IPS-18a (cell line): ENCODE measurements at regions not wholly inside any gene's neighbourhood (a gene's known extent, or its start where the extent isn't known, plus 50 kb on each side); places are given as distances from the start of the nearest gene placed in this dataset.
A peak's percentile ranks its signal among the peaks of the same experiment; 100 is the strongest.

Source experiments
- H3K27ac ChIP-seq: one replicate; pipeline ENCODE4 v1.5.1; 2013; ENCODE audit warnings: low read length
- H3K27me3 ChIP-seq: one replicate; pipeline ENCODE4 v1.6.1; 2013; ENCODE audit warnings: mild to moderate bottlenecking, low read length; ENCODE audit not compliant: control insufficient read depth, insufficient read depth
- H3K36me3 ChIP-seq: one replicate; pipeline ENCODE4 v1.6.1; 2013; ENCODE audit warnings: low read depth, low read length; ENCODE audit not compliant: control insufficient read depth
- H3K4me1 ChIP-seq: one replicate; pipeline ENCODE4 v1.6.1; 2013; ENCODE audit warnings: low read depth, low read length; ENCODE audit not compliant: control insufficient read depth
- H3K4me3 ChIP-seq: one replicate; pipeline ENCODE4 v1.5.1; 2013; ENCODE audit warnings: low read length
- H3K9ac ChIP-seq: one replicate; pipeline ENCODE4 v1.6.1; 2013; ENCODE audit warnings: mild to moderate bottlenecking, low read length, moderate library complexity
- H3K9me3 ChIP-seq: one replicate; pipeline ENCODE4 v1.6.1; 2013; ENCODE audit warnings: low read depth, low read length; ENCODE audit not compliant: control insufficient read depth

DNA sequence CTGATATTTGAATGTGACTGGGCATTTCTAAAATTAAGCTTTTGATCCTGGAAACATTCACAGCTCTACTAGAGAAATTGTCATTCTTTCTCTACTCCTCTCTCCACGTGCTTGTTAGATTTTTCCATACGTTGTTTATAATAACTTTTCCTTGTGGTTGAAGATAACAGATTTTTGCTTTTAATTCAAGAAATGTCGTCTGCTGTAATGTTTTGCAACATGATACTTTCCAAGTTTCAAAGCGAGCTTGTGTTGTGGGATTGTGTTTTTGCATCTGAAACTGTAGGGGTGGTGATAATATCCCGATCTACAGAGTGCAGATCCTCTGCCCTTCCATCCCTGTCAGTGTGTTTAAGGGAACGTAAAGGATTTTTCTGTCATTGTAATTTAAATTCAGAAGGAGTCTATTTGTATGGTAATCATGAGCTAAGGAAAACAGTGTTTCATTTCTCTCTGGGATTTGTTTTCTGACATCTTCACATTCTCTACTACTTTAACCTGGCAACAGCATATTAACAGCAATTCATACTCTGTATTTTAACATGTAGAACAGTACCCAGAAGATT is 321.4 kb downstream of the FAT3 start:
- Histone ChIP-seq H3K27ac (no peak overlapping the region), H3K36me3 (no peaks in the 10 kb centered on the region), H3K4me3 (peak overlapping the region; percentile 13), H3K27me3 (no peaks in the 10 kb centered on the region), H3K9ac (no peak overlapping the region), H3K4me1 (peaks cover 48% of the 10 kb centered on the region), H3K9me3 (no peaks in the 10 kb centered on the region)

DNA sequence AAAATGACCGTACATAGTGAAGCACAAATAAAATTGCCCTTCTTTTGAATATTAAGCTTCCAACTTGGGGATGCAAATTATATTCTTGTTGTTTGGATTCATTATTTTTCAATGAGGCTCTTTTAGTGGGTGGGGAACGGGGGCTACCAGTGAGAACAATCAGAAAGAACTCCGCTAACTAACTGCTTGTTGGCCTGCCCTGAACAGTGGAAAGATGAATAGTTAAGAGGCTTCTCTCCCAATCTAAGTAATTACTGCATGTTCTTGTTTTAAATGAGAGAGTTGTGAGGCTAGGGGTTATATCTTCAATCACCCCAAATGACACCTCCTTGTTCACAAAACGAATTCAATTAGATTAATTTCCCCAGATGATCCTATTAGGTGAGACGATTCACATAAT is 322.0 kb downstream of the FAT3 start:
- Histone ChIP-seq H3K4me1 (peaks cover 54% of the 10 kb centered on the region), H3K36me3 (no peaks in the 10 kb centered on the region), H3K9me3 (no peaks in the 10 kb centered on the region), H3K27ac (no peak overlapping the region), H3K27me3 (no peaks in the 10 kb centered on the region), H3K4me3 (no peak overlapping the region), H3K9ac (no peak overlapping the region)

DNA sequence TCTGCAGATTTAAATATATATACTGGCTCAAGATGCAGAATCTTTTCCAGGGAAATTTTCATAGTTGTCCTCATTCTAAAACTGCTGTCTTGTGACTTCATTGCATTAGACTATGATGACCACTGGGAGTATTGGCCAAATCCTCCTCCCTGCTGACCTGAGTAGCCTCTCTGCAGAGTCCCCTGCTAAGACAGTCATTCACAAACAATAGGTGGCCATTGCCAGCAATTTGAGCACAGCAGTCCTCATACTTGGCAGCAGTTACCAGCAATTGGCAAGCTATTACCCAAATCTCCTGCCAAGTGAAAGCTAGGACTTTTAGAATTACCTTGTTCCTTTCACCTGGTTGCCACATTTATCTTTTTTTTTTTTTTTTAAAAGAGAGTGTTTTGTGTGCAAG is 325.8 kb downstream of the FAT3 start:
- H3K4me1 ChIP-seq = peaks cover 51% of the 10 kb centered on the region
- H3K9ac ChIP-seq = no peak overlapping the region
- no peaks in the 10 kb centered on the region for H3K27me3 ChIP-seq
- peak overlapping the region; percentile 14 for H3K4me3 ChIP-seq
- no peaks in the 10 kb centered on the region for H3K36me3 ChIP-seq
- no peaks in the 10 kb centered on the region for H3K9me3 ChIP-seq
- H3K27ac ChIP-seq = no peak overlapping the region

DNA sequence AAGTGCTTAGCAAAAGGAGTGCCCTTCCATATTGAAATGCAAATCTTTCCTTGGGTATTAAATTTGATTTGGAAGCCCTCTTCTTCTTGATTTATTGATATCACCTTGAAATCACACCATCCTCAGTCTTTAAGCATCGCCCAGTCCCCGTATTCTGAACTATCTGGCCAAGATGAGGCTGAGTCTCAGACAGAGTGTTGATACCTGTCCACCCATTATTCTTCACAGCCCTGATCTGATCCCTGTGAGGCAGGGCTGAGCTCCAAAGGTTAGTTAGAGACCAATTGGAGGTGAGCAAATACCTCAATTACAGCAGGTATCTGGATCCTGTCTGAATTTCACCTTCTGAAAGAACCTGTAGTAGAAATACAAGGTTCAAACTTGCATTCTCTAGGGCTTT is 326.3 kb downstream of the FAT3 start:
- peak overlapping the region; percentile 14 for H3K4me3 ChIP-seq
- H3K36me3 ChIP-seq = no peaks in the 10 kb centered on the region
- no peaks in the 10 kb centered on the region for H3K9me3 ChIP-seq
- no peak overlapping the region for H3K9ac ChIP-seq
- H3K27ac ChIP-seq = no peak overlapping the region
- peaks cover 46% of the 10 kb centered on the region for H3K4me1 ChIP-seq
- H3K27me3 ChIP-seq = no peaks in the 10 kb centered on the region

DNA sequence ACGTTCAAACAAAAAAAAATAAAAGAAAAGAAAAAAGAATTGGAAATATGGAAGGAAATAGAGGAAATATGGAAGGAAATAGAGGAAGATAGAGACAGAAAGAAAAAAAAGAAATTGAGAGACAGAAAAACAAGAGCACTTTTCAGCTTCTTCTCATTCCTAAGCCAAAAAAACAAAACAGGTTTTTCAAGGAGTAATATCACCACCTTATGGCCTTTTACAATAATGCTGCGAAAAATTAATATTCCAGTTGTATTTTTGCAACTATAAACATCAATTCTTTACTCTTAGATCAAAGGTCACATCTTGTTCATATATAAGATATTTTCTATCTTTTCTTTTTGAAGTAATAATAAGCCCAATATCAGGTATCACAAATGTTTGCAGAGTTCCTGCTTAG is 328.3 kb downstream of the FAT3 start:
- Histone ChIP-seq H3K4me1 (peaks cover 35% of the 10 kb centered on the region), H3K36me3 (no peaks in the 10 kb centered on the region), H3K9ac (no peak overlapping the region), H3K4me3 (no peak overlapping the region), H3K27ac (no peak overlapping the region), H3K27me3 (no peaks in the 10 kb centered on the region), H3K9me3 (no peaks in the 10 kb centered on the region)

DNA sequence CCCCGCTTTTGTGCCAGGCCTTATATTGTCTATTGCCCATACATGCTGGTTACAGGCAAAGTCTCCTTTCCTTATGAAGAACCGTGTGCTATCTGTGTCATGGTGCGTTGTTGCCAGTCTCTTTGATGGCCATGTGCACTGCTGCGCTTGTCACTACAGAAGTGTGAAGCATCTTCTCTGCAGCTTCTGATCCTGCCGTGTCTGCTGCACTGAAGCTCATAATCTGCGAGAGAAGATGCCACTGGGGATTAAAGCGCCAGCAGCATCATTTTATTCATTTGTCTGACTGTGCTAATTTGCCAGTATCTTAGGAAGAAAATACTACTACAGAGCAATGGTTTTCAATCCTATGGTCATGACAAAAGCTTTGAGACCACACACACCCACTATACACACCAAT is 330.1 kb downstream of the FAT3 start:
- H3K36me3 ChIP-seq = no peaks in the 10 kb centered on the region
- peaks cover 24% of the 10 kb centered on the region for H3K4me1 ChIP-seq
- H3K27me3 ChIP-seq = no peaks in the 10 kb centered on the region
- H3K9me3 ChIP-seq = no peaks in the 10 kb centered on the region
- no peak overlapping the region for H3K4me3 ChIP-seq
- no peak overlapping the region for H3K27ac ChIP-seq
- H3K9ac ChIP-seq = no peak overlapping the region

DNA sequence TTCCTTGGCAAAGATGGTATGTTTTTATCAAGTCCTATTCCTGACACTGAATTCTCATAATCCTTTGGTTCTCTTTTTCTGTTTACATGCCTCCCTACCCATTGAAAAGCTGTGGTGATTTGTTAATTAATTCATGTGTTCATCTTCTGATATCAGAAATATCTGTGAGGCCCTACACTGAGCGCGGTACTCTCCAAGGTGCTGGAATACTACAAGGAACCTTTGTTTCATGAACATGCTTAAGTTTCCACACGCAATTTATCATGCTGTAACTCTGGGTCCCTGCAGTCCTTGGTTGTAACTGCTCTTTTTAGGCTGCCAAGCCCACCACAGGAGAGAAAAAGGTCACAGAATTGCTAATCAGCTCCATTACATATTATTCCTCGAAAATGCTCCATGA is 331.8 kb downstream of the FAT3 start:
- Histone ChIP-seq H3K9ac (no peak overlapping the region), H3K36me3 (no peaks in the 10 kb centered on the region), H3K4me3 (no peak overlapping the region), H3K27me3 (no peaks in the 10 kb centered on the region), H3K4me1 (peaks cover 7% of the 10 kb centered on the region), H3K27ac (no peak overlapping the region), H3K9me3 (no peaks in the 10 kb centered on the region)

DNA sequence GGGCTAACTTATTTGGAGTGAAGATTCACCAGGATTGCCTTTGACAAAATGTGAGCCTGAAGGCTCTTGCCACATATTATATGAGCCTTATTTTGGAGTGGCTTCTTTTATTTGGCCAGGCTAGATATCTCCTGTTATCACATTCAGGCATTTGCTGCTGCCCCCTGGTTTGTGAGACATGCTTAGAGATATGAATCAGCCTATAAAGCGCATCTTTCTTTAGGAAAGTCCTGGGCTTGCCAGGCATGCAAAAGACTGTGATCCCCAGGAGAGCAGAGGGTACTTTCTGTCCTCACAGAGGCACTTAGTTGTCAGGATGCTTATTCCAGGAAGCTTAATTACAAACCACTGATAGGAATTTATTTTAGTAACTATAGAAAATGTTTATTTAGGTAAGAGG is 333.3 kb downstream of the FAT3 start:
- Histone ChIP-seq H3K4me3 (no peak overlapping the region), H3K4me1 (no peaks in the 10 kb centered on the region), H3K9ac (no peak overlapping the region), H3K27ac (no peak overlapping the region), H3K36me3 (no peaks in the 10 kb centered on the region), H3K9me3 (no peaks in the 10 kb centered on the region), H3K27me3 (no peaks in the 10 kb centered on the region)

DNA sequence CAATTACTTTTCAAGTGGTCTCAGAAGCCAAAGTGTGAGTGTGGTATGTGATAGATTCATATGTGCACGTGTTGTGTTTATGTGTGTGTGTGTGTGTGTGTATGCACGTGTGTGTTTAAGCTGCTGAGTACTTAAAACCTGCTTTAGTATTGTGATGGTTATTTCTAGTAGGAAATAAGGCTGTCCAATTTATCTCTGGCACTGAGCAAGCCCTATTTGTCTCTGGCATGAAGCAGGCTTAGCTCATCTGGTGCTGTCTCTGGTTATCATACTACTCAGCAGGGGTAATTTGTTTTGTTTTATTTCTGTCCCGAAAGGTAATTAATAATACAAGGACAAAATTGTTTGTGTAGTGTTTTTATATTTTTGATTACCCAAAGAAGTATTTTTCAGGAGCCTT is 333.7 kb downstream of the FAT3 start:
- no peak overlapping the region for H3K27ac ChIP-seq
- H3K9me3 ChIP-seq = no peaks in the 10 kb centered on the region
- no peaks in the 10 kb centered on the region for H3K4me1 ChIP-seq
- H3K36me3 ChIP-seq = no peaks in the 10 kb centered on the region
- no peak overlapping the region for H3K4me3 ChIP-seq
- no peak overlapping the region for H3K9ac ChIP-seq
- H3K27me3 ChIP-seq = no peaks in the 10 kb centered on the region

DNA sequence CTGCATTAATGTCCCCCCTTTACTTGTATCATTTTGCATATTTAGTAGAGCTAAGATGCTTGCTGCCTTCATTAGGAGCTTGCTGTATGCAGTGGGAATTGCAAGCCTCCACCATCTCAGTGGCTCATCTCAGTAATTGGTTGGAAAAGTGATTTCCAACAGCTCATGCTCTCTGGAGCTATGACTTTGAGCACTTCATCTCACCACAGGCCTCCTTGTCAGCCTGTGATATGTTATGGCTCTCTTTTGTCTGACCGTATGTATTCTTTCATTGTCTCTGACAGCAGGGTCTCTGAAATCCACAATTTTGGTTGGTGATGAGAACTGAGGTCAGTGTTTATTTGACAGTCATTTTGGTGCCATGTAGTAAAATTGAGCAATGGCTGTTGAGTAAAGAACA is 345.1 kb downstream of the FAT3 start:
- Histone ChIP-seq H3K9ac (no peak overlapping the region), H3K9me3 (no peaks in the 10 kb centered on the region), H3K4me3 (no peak overlapping the region), H3K27me3 (peaks cover 20% of the 10 kb centered on the region), H3K4me1 (peaks cover 7% of the 10 kb centered on the region), H3K27ac (no peak overlapping the region), H3K36me3 (no peaks in the 10 kb centered on the region)

DNA sequence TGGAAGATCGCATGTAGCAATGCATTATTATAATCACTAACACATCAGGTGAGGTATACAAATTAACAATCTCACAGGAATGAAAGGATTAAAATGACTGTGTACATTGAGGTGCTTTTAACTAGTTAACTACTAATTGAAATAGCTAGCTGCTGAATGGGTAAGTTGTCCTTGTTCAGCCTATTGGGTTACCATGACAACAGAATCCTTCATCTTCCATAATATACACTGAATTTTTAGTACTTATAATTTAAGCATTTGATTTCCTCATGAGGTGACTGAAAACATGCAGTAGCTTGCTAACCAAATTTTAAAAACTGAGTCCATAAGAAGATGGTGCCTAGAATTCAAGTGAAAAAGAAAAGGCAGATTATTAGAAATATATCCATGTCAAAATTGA is 347.9 kb downstream of the FAT3 start:
- H3K27ac ChIP-seq = no peak overlapping the region
- no peak overlapping the region for H3K4me3 ChIP-seq
- no peak overlapping the region for H3K9ac ChIP-seq
- H3K9me3 ChIP-seq = no peaks in the 10 kb centered on the region
- H3K36me3 ChIP-seq = no peaks in the 10 kb centered on the region
- H3K4me1 ChIP-seq = peaks cover 7% of the 10 kb centered on the region
- peaks cover 20% of the 10 kb centered on the region for H3K27me3 ChIP-seq

DNA sequence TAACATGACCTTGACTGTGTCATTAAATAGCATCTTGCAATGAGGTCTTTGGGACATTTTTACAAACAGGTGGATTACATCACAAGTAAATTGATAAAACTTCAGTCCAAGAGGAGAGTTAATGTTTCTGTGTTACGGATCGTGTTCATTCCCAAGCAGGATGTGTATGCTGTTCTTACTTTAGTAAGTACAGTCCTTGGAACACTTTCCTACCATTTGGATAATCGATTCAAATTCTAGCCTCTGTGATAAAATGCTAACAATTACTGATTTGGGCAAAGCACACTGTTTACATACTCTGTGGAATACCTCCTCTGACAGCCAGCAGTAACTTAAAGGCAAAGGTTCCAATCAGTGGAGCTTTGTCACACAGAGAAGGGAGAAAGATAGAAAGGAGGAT is 351.7 kb downstream of the FAT3 start:
- no peak overlapping the region for H3K4me3 ChIP-seq
- H3K27me3 ChIP-seq = no peaks in the 10 kb centered on the region
- no peaks in the 10 kb centered on the region for H3K9me3 ChIP-seq
- no peak overlapping the region for H3K9ac ChIP-seq
- H3K36me3 ChIP-seq = no peaks in the 10 kb centered on the region
- H3K27ac ChIP-seq = no peak overlapping the region
- H3K4me1 ChIP-seq = no peaks in the 10 kb centered on the region
